ENCODE measurements at regions not wholly inside any gene's neighbourhood (a gene's known extent, or its start where the extent isn't known, plus 50 kb on each side); places are given as distances from the start of the nearest gene placed in this dataset.

DNA sequence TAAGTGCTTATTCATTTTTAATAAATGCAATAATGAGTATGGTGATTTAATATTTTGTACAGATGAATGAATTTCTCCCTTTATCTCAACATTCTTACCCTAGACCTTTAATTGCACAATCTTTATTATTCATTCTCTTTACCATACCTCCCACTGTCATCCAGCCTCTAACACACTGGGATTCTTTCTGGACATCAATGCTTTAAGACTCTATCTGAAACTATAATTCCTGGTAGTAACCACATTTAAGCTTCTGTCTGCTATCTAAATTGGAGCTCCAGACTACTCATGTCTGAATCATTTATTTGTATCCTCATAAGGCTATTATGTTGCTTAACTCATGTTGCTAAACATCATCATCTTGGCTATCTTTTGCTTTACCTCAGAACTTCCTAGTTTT is 270.2 kb downstream of the ALG10B start:
- DNase-seq, result no peak

- DNase-seq, result no peak
These were observed 271.0 kb downstream of the ALG10B start for GRCh38 chr12:38587594-38587993.

DNA sequence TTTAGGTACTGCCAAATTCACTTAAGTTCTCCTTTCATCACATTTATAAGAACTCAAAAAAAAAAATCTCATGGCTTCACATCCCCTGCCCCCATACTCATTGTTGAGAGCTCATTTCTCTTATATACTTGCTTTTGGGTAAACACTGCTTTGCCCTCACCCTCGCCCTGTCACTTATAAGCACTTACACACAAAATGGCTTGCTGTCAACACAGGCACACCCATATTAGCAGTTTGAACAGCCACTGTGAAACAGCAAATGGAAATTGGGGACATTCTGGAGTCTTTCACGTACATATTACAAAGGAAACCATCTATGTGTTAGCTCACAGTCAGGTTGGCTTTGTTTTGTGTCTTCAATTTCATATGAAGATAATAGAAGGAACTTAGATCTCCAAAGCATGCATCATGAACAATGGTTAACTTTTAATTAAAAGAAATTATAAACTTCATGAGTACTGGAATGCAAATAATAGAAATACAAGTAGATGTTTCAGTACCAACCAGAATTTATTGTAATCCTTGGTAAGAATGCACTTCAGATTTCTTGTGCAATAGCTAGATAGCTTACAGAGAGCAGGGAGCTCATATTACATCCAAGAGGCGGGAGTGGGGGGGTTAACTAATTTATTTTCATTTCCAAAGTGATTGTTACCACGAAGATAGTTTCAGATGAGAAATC is 272.2 kb downstream of the ALG10B start:
- no peak for DNase-seq

GRCh38 chr12:38589306-38589632 is 272.7 kb downstream of the ALG10B start:
- DNase-seq, result no peak

DNA sequence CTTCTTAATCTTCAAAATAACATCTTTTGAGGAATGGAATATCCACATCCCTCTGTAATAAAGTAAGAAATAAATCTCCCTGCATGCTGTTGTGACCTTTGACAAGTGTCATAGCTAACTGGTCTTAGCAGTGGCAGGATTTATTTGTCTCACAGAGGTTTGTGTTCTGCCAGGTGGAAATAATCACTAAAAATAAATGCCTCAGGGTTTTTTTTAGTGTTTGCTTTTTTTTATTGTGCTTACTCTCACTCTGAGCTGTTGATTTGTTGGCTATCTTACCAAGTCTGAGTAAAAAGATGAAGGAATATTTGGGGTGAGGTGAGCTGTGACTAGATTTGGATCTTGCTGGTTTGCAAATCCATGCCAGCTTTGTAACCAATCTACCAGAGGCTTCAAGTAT is 285.4 kb downstream of the ALG10B start:
- DNase-seq, result no peak

All from hematopoietic multipotent progenitor cell treated with erythropoietin and hydrocortisone succinate and interleukin-3 and kit ligand, for 6 days (in vitro differentiated cells).